Body of pancreas (tissue), 4 donors: ENCODE measurements at regions not wholly inside any gene's neighbourhood (a gene's known extent, or its start where the extent isn't known, plus 50 kb on each side); places are given as distances from the start of the nearest gene placed in this dataset.

Experiments
- POLR2A ChIP-seq, 3 donors: fragments of 450-650 bp; IDR thresholded peaks; one replicate each; pipeline ENCODE4 v1.6.1; 2016; ENCODE audit warnings: antibody characterized with exemption in 3 of 3, mild to moderate bottlenecking in 2 of 3
- TF ChIP-seq, protein P1 (sequence below), 7 experiments: fragments of 450-650 bp in 4 of 7; fragments of 200-600 bp in 3 of 7; sonication (generic) in 3 of 7; IDR thresholded peaks; one replicate each; pipeline ENCODE4 v1.5.1; 2016 to 2019; ENCODE audit warnings: antibody characterized with exemption in 7 of 7

GRCh38 chr4:124941267-124941666 lies 228.7 kb upstream of the ANKRD50 start:
- TF ChIP-seq, protein P1, sequence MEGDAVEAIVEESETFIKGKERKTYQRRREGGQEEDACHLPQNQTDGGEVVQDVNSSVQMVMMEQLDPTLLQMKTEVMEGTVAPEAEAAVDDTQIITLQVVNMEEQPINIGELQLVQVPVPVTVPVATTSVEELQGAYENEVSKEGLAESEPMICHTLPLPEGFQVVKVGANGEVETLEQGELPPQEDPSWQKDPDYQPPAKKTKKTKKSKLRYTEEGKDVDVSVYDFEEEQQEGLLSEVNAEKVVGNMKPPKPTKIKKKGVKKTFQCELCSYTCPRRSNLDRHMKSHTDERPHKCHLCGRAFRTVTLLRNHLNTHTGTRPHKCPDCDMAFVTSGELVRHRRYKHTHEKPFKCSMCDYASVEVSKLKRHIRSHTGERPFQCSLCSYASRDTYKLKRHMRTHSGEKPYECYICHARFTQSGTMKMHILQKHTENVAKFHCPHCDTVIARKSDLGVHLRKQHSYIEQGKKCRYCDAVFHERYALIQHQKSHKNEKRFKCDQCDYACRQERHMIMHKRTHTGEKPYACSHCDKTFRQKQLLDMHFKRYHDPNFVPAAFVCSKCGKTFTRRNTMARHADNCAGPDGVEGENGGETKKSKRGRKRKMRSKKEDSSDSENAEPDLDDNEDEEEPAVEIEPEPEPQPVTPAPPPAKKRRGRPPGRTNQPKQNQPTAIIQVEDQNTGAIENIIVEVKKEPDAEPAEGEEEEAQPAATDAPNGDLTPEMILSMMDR (IDR thresholded peaks at IDR 0.05): no peak
- no peak for TF ChIP-seq POLR2A (IDR thresholded peaks at IDR 0.05)
